ENCODE measurements at regions not wholly inside any gene's neighbourhood (a gene's known extent, or its start where the extent isn't known, plus 50 kb on each side); places are given as distances from the start of the nearest gene placed in this dataset.

DNA sequence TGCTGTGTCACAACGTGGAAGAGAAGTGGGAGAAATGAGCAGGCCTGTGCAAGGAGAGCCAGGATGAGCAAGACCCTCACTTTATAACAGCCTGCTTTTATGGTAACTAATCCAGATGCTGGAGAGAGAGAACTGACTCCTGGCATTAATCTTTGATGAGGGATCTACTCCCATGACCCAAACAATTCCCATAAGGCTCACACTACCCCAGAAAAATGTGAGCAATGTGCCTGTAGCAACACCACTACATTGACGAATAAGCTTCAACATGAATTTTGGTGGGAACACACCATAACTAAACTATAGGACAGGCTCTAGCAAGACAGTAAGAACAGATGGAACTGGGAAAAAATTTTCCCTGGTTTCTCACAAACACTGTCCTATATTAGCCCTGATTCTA, 173.6 kb upstream of the PRSS58 start:
- TF ChIP-seq TAF1 (IDR thresholded peaks at IDR 0.05; ENCODE audit: borderline replicate concordance, low read depth, low read length) (no peak), POLR2A (IDR thresholded peaks at IDR 0.05; ENCODE audit: low read depth, low read length) (no peak), POLR2AphosphoS5 (IDR thresholded peaks at IDR 0.05; ENCODE audit: low read depth, low read length) (no peak)

Data from GM12892 (cell line).